GM23338 (cell line): ENCODE measurements at regions not wholly inside any gene's neighbourhood (a gene's known extent, or its start where the extent isn't known, plus 50 kb on each side); places are given as distances from the start of the nearest gene placed in this dataset.

Experiments used
- CREB1 ChIP-seq: fragments of 250-450 bp; sonication (Bioruptor Pico); IDR thresholded peaks from 2 replicates; pipeline ENCODE4 v1.5.0; 2020; ENCODE audit warnings: low read depth, mild to moderate bottlenecking, moderate library complexity
- CTCF ChIP-seq, 2 experiments: fragments of 200-600 bp in 1 of 2; sonication (generic) in 1 of 2; conservative IDR thresholded peaks; 2 replicates each; pipeline versions ENCODE4 v1.5.1 to v1.6.1; 2016 to 2017; ENCODE audit warnings: antibody characterized with exemption in 2 of 2, low read depth in 2 of 2, mild to moderate bottlenecking in 2 of 2, moderate library complexity in 1 of 2
- ETS1 ChIP-seq: IDR thresholded peaks from 2 replicates; pipeline ENCODE4 v1.6.1; 2016; ENCODE audit warnings: antibody characterized with exemption
- EZH2 ChIP-seq: fragments of 200-600 bp; sonication (generic); IDR thresholded peaks from one replicate; pipeline ENCODE4 v1.8.0; 2017; ENCODE audit warnings: antibody characterized with exemption, mild to moderate bottlenecking, low read depth; ENCODE audit not compliant: unreplicated experiment
- EZH2phosphoT487 ChIP-seq: fragments of 200-600 bp; sonication (generic); IDR thresholded peaks from one replicate; pipeline ENCODE4 v1.8.1; 2018; ENCODE audit warnings: antibody characterized with exemption; ENCODE audit not compliant: unreplicated experiment
- JUNB ChIP-seq: IDR thresholded peaks from one replicate; pipeline ENCODE4 v1.6.1; 2016; ENCODE audit warnings: antibody characterized with exemption; ENCODE audit not compliant: unreplicated experiment
- NANOG ChIP-seq: IDR thresholded peaks from 2 replicates; pipeline ENCODE4 v1.6.1; 2016; ENCODE audit warnings: antibody characterized with exemption, borderline replicate concordance
- POLR2AphosphoS5 ChIP-seq: IDR thresholded peaks from 2 replicates; pipeline ENCODE4 v1.6.1; 2016; ENCODE audit warnings: antibody characterized with exemption, low read depth
- STAT1 ChIP-seq: IDR thresholded peaks from one replicate; pipeline ENCODE4 v1.6.1; 2016; ENCODE audit warnings: antibody characterized with exemption; ENCODE audit not compliant: unreplicated experiment

- TF ChIP-seq POLR2AphosphoS5: no peak
- TF ChIP-seq EZH2: no peak
- TF ChIP-seq CTCF (conservative IDR thresholded peaks at IDR 0.05; ENCODE audit: low read depth in 2 of 2): no peak
- no peak for TF ChIP-seq NANOG
- TF ChIP-seq CREB1 (CRISPR knock-in tag): no peak
- no peak for TF ChIP-seq JUNB
- no peak for TF ChIP-seq EZH2phosphoT487
- no peak for TF ChIP-seq ETS1
- TF ChIP-seq STAT1: no peak
Observed at GRCh38 chr4:124867536-124867935, 155.0 kb upstream of the ANKRD50 start.
